SK-N-SH (cell line): ENCODE measurements at regions not wholly inside any gene's neighbourhood (a gene's known extent, or its start where the extent isn't known, plus 50 kb on each side); places are given as distances from the start of the nearest gene placed in this dataset.
A peak's percentile ranks its signal among the peaks of the same experiment; 100 is the strongest.

Experiments used
- CTCF ChIA-PET: fragments of 300-600, 350-600 bp; formaldehyde crosslinking; extraction: SDS; loops from one replicate; lab custom pipeline; 2021; lab: Yijun Ruan, JAX
- POLR2A ChIA-PET: fragments of 350-600 bp; sonication (Branson Sonifier 250); formaldehyde crosslinking; extraction: SDS; loops from one replicate; lab custom pipeline; 2020; ENCODE audit warnings: antibody characterized with exemption, inconsistent platforms; lab: Yijun Ruan, JAX
- DNase-seq: peaks from one replicate; pipeline ENCODE4 v3.0.0; 2012
- H2AFZ ChIP-seq: fragments of 200-600 bp; sonication (generic); 2 replicates; pipeline ENCODE4 v1.8.1; 2016; ENCODE audit warnings: antibody characterized with exemption, mild to moderate bottlenecking, low read depth
- H3F3A ChIP-seq: fragments of 200-600 bp; sonication (generic); replicated peaks from 2 replicates; pipeline ENCODE3; 2016; ENCODE audit warnings: antibody characterized with exemption, mild to moderate bottlenecking; ENCODE audit not compliant: insufficient read depth
- H3K27ac ChIP-seq, 2 experiments: fragments of 200-500 bp in 1 of 2; fragments of 200-600 bp in 1 of 2; sonication (Bioruptor generic) in 1 of 2; sonication (generic), shearing (Covaris generic) in 1 of 2; 2 replicates each; pipeline versions ENCODE4 v1.5.1 to v1.6.1; 2014 to 2016; ENCODE audit warnings: low read depth in 2 of 2, inconsistent platforms in 1 of 2, low read length in 1 of 2, mild to moderate bottlenecking in 1 of 2, mixed read lengths in 1 of 2
- H3K27me3 ChIP-seq: fragments of 200-600 bp; sonication (generic), shearing (Covaris generic); 2 replicates; pipeline ENCODE4 v1.6.1; 2016; ENCODE audit warnings: mixed run types; ENCODE audit not compliant: insufficient read depth
- H3K36me3 ChIP-seq, 2 experiments: fragments of 200-500 bp in 1 of 2; fragments of 200-600 bp in 1 of 2; sonication (Bioruptor generic) in 1 of 2; sonication (generic) in 1 of 2; replicated peaks in 1 of 2; 2 replicates each; pipeline versions ENCODE3 to v1.5.1; 2014 to 2016; ENCODE audit warnings: low read length in 1 of 2, mild to moderate bottlenecking in 1 of 2; ENCODE audit not compliant: insufficient read depth in 2 of 2, control insufficient read depth in 1 of 2
- H3K4me1 ChIP-seq, 2 experiments: fragments of 200-500 bp in 1 of 2; fragments of 200-600 bp in 1 of 2; sonication (Bioruptor generic) in 1 of 2; sonication (generic), shearing (Covaris generic) in 1 of 2; 2 replicates each; pipeline versions ENCODE4 v1.5.1 to v1.6.1; 2014 to 2016; ENCODE audit warnings: low read depth in 1 of 2, low read length in 1 of 2, mixed run types in 1 of 2; ENCODE audit not compliant: insufficient read depth in 2 of 2, control insufficient read depth in 1 of 2
- H3K4me2 ChIP-seq: fragments of 200-600 bp; sonication (generic), shearing (Covaris generic); 2 replicates; pipeline ENCODE4 v1.6.1; 2017; ENCODE audit warnings: mixed run types
- H3K4me3 ChIP-seq, 2 experiments: fragments of 200-500 bp in 1 of 2; fragments of 200-600 bp in 1 of 2; sonication (Bioruptor generic) in 1 of 2; sonication (generic), shearing (Covaris generic) in 1 of 2; 2 replicates each; pipeline versions ENCODE4 v1.5.1 to v1.8.1; 2014 to 2016; ENCODE audit warnings: low read depth in 2 of 2, inconsistent platforms in 1 of 2, low read length in 1 of 2, mild to moderate bottlenecking in 1 of 2, mixed read lengths in 1 of 2, moderate library complexity in 1 of 2
- H3K79me2 ChIP-seq: fragments of 200-600 bp; sonication (generic); 2 replicates; pipeline ENCODE4 v1.8.1; 2017; ENCODE audit warnings: mild to moderate bottlenecking; ENCODE audit not compliant: insufficient read depth
- H3K9ac ChIP-seq: fragments of 200-600 bp; sonication (generic); 2 replicates; pipeline ENCODE4 v1.6.1; 2017; ENCODE audit warnings: mixed run types
- H3K9me2 ChIP-seq: fragments of 200-600 bp; sonication (generic); 2 replicates; pipeline ENCODE4 v1.6.1; 2017; ENCODE audit warnings: mixed run types
- H3K9me3 ChIP-seq: fragments of 200-600 bp; sonication (generic); 2 replicates; pipeline ENCODE4 v1.6.1; 2017; ENCODE audit warnings: mixed run types, mild to moderate bottlenecking, moderate library complexity
- H4K20me1 ChIP-seq: fragments of 200-600 bp; sonication (generic); 2 replicates; pipeline ENCODE4 v1.6.1; 2017; ENCODE audit warnings: mild to moderate bottlenecking, mixed run types; ENCODE audit not compliant: insufficient read depth
- CTCF ChIP-seq: fragments of 200-600 bp; sonication (generic); IDR thresholded peaks from 2 replicates; pipeline ENCODE4 v1.6.1; 2017; ENCODE audit warnings: antibody characterized with exemption, mild to moderate bottlenecking, moderate library complexity
- EP300 ChIP-seq, 2 experiments: IDR thresholded peaks; 2 replicates each; pipeline versions ENCODE4 v1.4.0 to v1.6.1; 2012; ENCODE audit warnings: borderline replicate concordance in 1 of 2, low read depth in 1 of 2, low read length in 1 of 2
- EZH2phosphoT487 ChIP-seq: fragments of 200-600 bp; sonication (generic); IDR thresholded peaks from 2 replicates; pipeline ENCODE4 v1.6.1; 2017; ENCODE audit warnings: low read depth, mixed run types, mild to moderate bottlenecking, antibody characterized with exemption, moderate library complexity, borderline replicate concordance
- FOXJ3 ChIP-seq: sonication (generic); formaldehyde crosslinking; IDR thresholded peaks from 2 replicates; pipeline ENCODE4 v1.5.1; 2020; ENCODE audit warnings: mild to moderate bottlenecking, missing genetic modification reagents
- JUND ChIP-seq: IDR thresholded peaks from 2 replicates; pipeline ENCODE4 v1.4.0; 2012
- MAX ChIP-seq: IDR thresholded peaks from 2 replicates; pipeline ENCODE4 v1.4.0; 2012; ENCODE audit warnings: low read depth
- MXI1 ChIP-seq: IDR thresholded peaks from 2 replicates; pipeline ENCODE4 v1.6.1; 2012; ENCODE audit warnings: mild to moderate bottlenecking, low read depth, low read length, improper control_type of control experiment
- NFIC ChIP-seq: IDR thresholded peaks from 2 replicates; pipeline ENCODE4 v1.4.0; 2012; ENCODE audit warnings: borderline replicate concordance
- NRF1 ChIP-seq: IDR thresholded peaks from 2 replicates; pipeline ENCODE4 v1.6.1; 2012; ENCODE audit warnings: low read depth, mild to moderate bottlenecking, low read length
- PBX3 ChIP-seq: IDR thresholded peaks from 2 replicates; pipeline ENCODE4; 2012
- RAD21 ChIP-seq: IDR thresholded peaks from 2 replicates; pipeline ENCODE4 v1.6.1; 2012; ENCODE audit warnings: mild to moderate bottlenecking, low read length
- RCOR1 ChIP-seq: fragments of 150-350 bp; IDR thresholded peaks from 2 replicates; pipeline ENCODE4 v1.6.1; 2017; ENCODE audit warnings: antibody characterized with exemption, low read length
- RXRA ChIP-seq: IDR thresholded peaks from 2 replicates; pipeline ENCODE4 v1.4.0; 2012; ENCODE audit warnings: low read depth, mild to moderate bottlenecking, borderline replicate concordance
- SIN3A ChIP-seq: IDR thresholded peaks from 2 replicates; pipeline ENCODE4 v1.6.1; 2012; ENCODE audit warnings: low read depth, mild to moderate bottlenecking, low read length, moderate library complexity, borderline replicate concordance
- TAF1 ChIP-seq: IDR thresholded peaks from 2 replicates; pipeline ENCODE4 v1.6.1; 2012; ENCODE audit warnings: low read depth, mild to moderate bottlenecking, low read length, moderate library complexity, borderline replicate concordance
- TCF12 ChIP-seq: IDR thresholded peaks from 2 replicates; pipeline ENCODE4 v1.4.0; 2012
- TEAD4 ChIP-seq: IDR thresholded peaks from 2 replicates; pipeline ENCODE4 v1.4.0; 2012; ENCODE audit warnings: mild to moderate bottlenecking, borderline replicate concordance; ENCODE audit not compliant: insufficient read depth
- YY1 ChIP-seq: IDR thresholded peaks from 2 replicates; pipeline ENCODE4 v1.4.0; 2012; ENCODE audit warnings: low read depth, mild to moderate bottlenecking
- ZBTB33 ChIP-seq: IDR thresholded peaks from 2 replicates; pipeline ENCODE4 v1.4.0; 2012; ENCODE audit warnings: low read depth, borderline replicate concordance
- whole genome bisulfite sequencing: methylation state at CpG from one replicate; pipeline ENCODE4 v1.1.6; 2017; ENCODE audit warnings: low lambda C conversion rate; 5-methylcytosine and 5-hydroxymethylcytosine counted together
- TF ChIP-seq, protein P1 (sequence below): IDR thresholded peaks from 2 replicates; pipeline ENCODE4 v1.4.0; 2012; ENCODE audit warnings: low read depth, borderline replicate concordance

DNA sequence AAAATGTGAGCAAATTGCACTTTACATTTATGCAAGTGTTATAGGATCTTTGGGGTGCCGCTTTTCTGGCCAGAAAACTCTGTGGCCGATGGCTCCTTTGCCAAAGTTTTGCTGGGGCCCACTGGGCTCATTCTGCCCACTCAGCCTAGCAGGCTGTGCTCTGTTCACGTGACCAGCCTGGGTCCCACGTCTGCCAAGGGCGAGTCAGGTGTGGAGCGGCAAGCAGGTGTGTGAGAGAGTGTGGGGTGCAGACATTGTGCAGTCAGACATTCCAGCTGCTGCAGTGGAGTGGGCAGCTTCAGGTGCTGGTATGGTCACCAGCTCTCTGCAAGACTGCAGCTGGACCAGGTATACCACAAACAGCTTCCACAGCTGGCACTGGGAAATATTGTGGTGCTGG is 2305.7 kb downstream of the PCDH9 start:
- WGBS = 93% methylated on average over 6 of the region's 6 CpGs
- Histone ChIP-seq H3K9me3 (no peaks in the 10 kb centered on the region), H3K79me2 (no peaks in the 10 kb centered on the region), H3K4me1 (peaks cover 0 to 7% of the 10 kb centered on the region in 2 experiments; a peak in 2 of 4 replicates), H3F3A (peaks cover 4% of the 10 kb centered on the region), H3K9ac (no peak overlapping the region), H2AFZ (no peak overlapping the region), H4K20me1 (no peaks in the 10 kb centered on the region), H3K9me2 (no peaks in the 10 kb centered on the region), H3K4me2 (no peak overlapping the region), H3K27me3 (no peaks in the 10 kb centered on the region), H3K4me3 (no peak overlapping the region), H3K36me3 (no peaks in the 10 kb centered on the region), H3K27ac (no peak overlapping the region)
- no peak for TF ChIP-seq JUND
- no peak for TF ChIP-seq PBX3
- TF ChIP-seq RCOR1 = no peak
- no peak for TF ChIP-seq FOXJ3 (CRISPR knock-in tag)
- TF ChIP-seq NRF1 = no peak
- TF ChIP-seq TAF1 = no peak
- TF ChIP-seq RXRA = no peak
- TF ChIP-seq TCF12 = no peak
- no peak for TF ChIP-seq EZH2phosphoT487
- no peak for TF ChIP-seq EP300 (IDR thresholded peaks at IDR 0.05; ENCODE audit: borderline replicate concordance in 1 of 2, low read depth in 1 of 2, low read length in 1 of 2)
- TF ChIP-seq NFIC = no peak
- TF ChIP-seq ZBTB33 = no peak
- TF ChIP-seq YY1 = no peak
- POLR2A ChIA-PET = no interaction called here
- no peak for DNase-seq
- CTCF ChIA-PET = interaction anchor here (1.3 kb wide), 1 partner anchor 12 kb away, joined by 3 read pairs; no protein-coding TSS in a partner anchor

DNA sequence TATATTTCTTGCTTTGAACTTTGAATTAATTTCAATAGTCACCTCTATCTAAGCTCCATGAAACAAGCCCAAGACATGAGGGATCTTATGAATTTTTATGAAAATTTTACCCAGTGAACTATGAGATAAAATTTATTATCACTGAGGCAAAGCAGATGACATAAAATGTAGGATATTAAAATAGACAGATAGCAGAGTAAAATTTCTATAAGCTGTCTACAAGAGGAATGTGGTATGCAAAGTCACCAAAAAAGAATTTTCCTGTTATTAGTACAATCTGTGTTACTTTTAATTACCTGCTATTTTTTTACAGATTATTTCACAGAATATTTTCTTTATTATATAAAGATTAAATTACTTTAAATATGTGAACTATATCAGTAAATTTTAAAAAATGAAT is 2312.6 kb downstream of the PCDH9 start:
- Histone ChIP-seq H3K27me3 (no peaks in the 10 kb centered on the region), H3K9me3 (peaks cover 4% of the 10 kb centered on the region; the same call in 1 of the 2 replicates), H3K9ac (no peak overlapping the region), H3K27ac (peak overlapping the region in 1 of 2 experiments; percentile 34; a peak in 1 of 4 replicates), H3K4me1 (peaks cover 0 to 8% of the 10 kb centered on the region in 2 experiments; a peak in 1 of 4 replicates)
- TF ChIP-seq RAD21 (no peak), CTCF (no peak), TCF12 (peak; percentile 78), TEAD4 (peak; percentile 36; the same call in 1 of the 2 replicates), MAX (no peak), SIN3A (no peak), JUND (peak; percentile 53), EP300 (IDR thresholded peaks at IDR 0.05; ENCODE audit: borderline replicate concordance in 1 of 2, low read depth in 1 of 2, low read length in 1 of 2) (peak in 1 of 2 experiments; percentile 61; a peak in 1 of 4 replicates), MXI1 (no peak), PBX3 (peak; percentile 66)
- TF ChIP-seq, protein P1, sequence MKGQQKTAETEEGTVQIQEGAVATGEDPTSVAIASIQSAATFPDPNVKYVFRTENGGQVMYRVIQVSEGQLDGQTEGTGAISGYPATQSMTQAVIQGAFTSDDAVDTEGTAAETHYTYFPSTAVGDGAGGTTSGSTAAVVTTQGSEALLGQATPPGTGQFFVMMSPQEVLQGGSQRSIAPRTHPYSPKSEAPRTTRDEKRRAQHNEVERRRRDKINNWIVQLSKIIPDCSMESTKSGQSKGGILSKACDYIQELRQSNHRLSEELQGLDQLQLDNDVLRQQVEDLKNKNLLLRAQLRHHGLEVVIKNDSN = no peak
- TF ChIP-seq, all 33 proteins: peak for 5
- ChIA-PET CTCF (interaction anchor here (0.6 kb wide), 1 partner anchor 83 kb away, joined by 3 read pairs; no protein-coding TSS in a partner anchor), POLR2A (no interaction called here)
- Histone ChIP-seq H2AFZ (peak overlapping the region; percentile 47), H3F3A (peaks cover 5% of the 10 kb centered on the region), H3K4me2 (no peak overlapping the region), H3K9me2 (no peaks in the 10 kb centered on the region), H4K20me1 (no peaks in the 10 kb centered on the region), H3K79me2 (no peaks in the 10 kb centered on the region), H3K4me3 (no peak overlapping the region), H3K36me3 (peaks cover 0 to 4% of the 10 kb centered on the region in 2 experiments)
- DNase-seq = no peak
